Stimulated activated memory B cell treated with anti-CD40 and anti-IgM and Interleukin-4, amounts not matched to agents 10 μg/mL and 1 μg/mL and 100 μg/mL, for 72 hours (primary cell): ENCODE measurements at regions not wholly inside any gene's neighbourhood (a gene's known extent, or its start where the extent isn't known, plus 50 kb on each side); places are given as distances from the start of the nearest gene placed in this dataset.

Source experiments
- ATAC-seq: fragments of 150-1000 bp; cut with Tn5 transposase; 2 replicates; pipeline ENCODE4 v1.10.0; 2021
- H3K27ac Mint-ChIP-seq: one replicate; pipeline ENCODE4 v1.8.0; 2022; ENCODE audit warnings: mild to moderate bottlenecking, mixed read lengths
- H3K27me3 Mint-ChIP-seq: one replicate; pipeline ENCODE4 v1.8.0; 2022; ENCODE audit warnings: mixed read lengths
- H3K36me3 Mint-ChIP-seq: one replicate; pipeline ENCODE4 v1.8.0; 2022; ENCODE audit warnings: mixed read lengths
- H3K4me1 Mint-ChIP-seq: one replicate; pipeline ENCODE4 v1.8.0; 2022; ENCODE audit warnings: mixed read lengths
- H3K4me3 Mint-ChIP-seq: one replicate; pipeline ENCODE4 v1.8.0; 2022; ENCODE audit warnings: mild to moderate bottlenecking, moderate library complexity, mixed read lengths
- H3K9me3 Mint-ChIP-seq: one replicate; pipeline ENCODE4 v1.8.0; 2022; ENCODE audit warnings: mixed read lengths

GRCh38 chr4:104811727-104812126 lies 317.0 kb upstream of the CXXC4 start:
- Mint-ChIP-seq H3K4me3 (no peak overlapping the region), H3K9me3 (no peaks in the 10 kb centered on the region), H3K4me1 (peaks cover 14% of the 10 kb centered on the region), H3K27me3 (no peaks in the 10 kb centered on the region), H3K36me3 (peaks cover 4% of the 10 kb centered on the region), H3K27ac (no peak overlapping the region)
- ATAC-seq, result no peak

GRCh38 chr4:104815665-104816064 lies 321.0 kb upstream of the CXXC4 start:
- no peak overlapping the region for H3K4me3 Mint-ChIP-seq
- no peaks in the 10 kb centered on the region for H3K27me3 Mint-ChIP-seq
- no peaks in the 10 kb centered on the region for H3K36me3 Mint-ChIP-seq
- H3K4me1 Mint-ChIP-seq, result peaks cover 14% of the 10 kb centered on the region
- no peaks in the 10 kb centered on the region for H3K9me3 Mint-ChIP-seq
- no peak overlapping the region for H3K27ac Mint-ChIP-seq
- ATAC-seq, result peak; percentile 67

GRCh38 chr4:104818579-104818978 lies 323.9 kb upstream of the CXXC4 start:
- no peaks in the 10 kb centered on the region for H3K36me3 Mint-ChIP-seq
- no peaks in the 10 kb centered on the region for H3K27me3 Mint-ChIP-seq
- ATAC-seq, result no peak

GRCh38 chr4:104826171-104826570 lies 320.5 kb upstream of the TET2 start:
- H3K4me1 Mint-ChIP-seq, result peaks cover 8% of the 10 kb centered on the region
- no peak overlapping the region for H3K27ac Mint-ChIP-seq
- no peaks in the 10 kb centered on the region for H3K36me3 Mint-ChIP-seq
- H3K27me3 Mint-ChIP-seq, result no peaks in the 10 kb centered on the region
- H3K9me3 Mint-ChIP-seq, result no peaks in the 10 kb centered on the region
- no peak for ATAC-seq
- no peak overlapping the region for H3K4me3 Mint-ChIP-seq

More at GRCh38 chr4:104818579-104818978, 323.9 kb upstream of the CXXC4 start:
- Mint-ChIP-seq H3K4me3 (no peak overlapping the region), H3K4me1 (peaks cover 14% of the 10 kb centered on the region), H3K27ac (no peak overlapping the region), H3K9me3 (no peaks in the 10 kb centered on the region)

GRCh38 chr4:104829761-104830160 lies 316.9 kb upstream of the TET2 start:
- Mint-ChIP-seq H3K27me3 (no peaks in the 10 kb centered on the region), H3K4me1 (peaks cover 5% of the 10 kb centered on the region), H3K27ac (no peak overlapping the region), H3K36me3 (no peaks in the 10 kb centered on the region), H3K9me3 (no peaks in the 10 kb centered on the region), H3K4me3 (no peak overlapping the region)
- ATAC-seq, result no peak

- no peaks in the 10 kb centered on the region for H3K27me3 Mint-ChIP-seq
- no peaks in the 10 kb centered on the region for H3K9me3 Mint-ChIP-seq
- H3K4me1 Mint-ChIP-seq, result no peaks in the 10 kb centered on the region
- H3K27ac Mint-ChIP-seq, result no peak overlapping the region
- H3K4me3 Mint-ChIP-seq, result no peak overlapping the region
- no peaks in the 10 kb centered on the region for H3K36me3 Mint-ChIP-seq
- no peak for ATAC-seq
Measured at GRCh38 chr4:104848597-104849225, 298.0 kb upstream of the TET2 start.

- Mint-ChIP-seq H3K4me3 (no peak overlapping the region), H3K36me3 (no peaks in the 10 kb centered on the region), H3K4me1 (no peaks in the 10 kb centered on the region), H3K27ac (no peak overlapping the region), H3K9me3 (no peaks in the 10 kb centered on the region), H3K27me3 (no peaks in the 10 kb centered on the region)
- ATAC-seq, result no peak
Measured at GRCh38 chr4:104859601-104860237, 287.0 kb upstream of the TET2 start.

- H3K27ac Mint-ChIP-seq, result no peak overlapping the region
- no peaks in the 10 kb centered on the region for H3K9me3 Mint-ChIP-seq
- no peak overlapping the region for H3K4me3 Mint-ChIP-seq
- ATAC-seq, result no peak
- H3K27me3 Mint-ChIP-seq, result no peaks in the 10 kb centered on the region
- no peaks in the 10 kb centered on the region for H3K36me3 Mint-ChIP-seq
- H3K4me1 Mint-ChIP-seq, result no peaks in the 10 kb centered on the region
Measured at GRCh38 chr4:104860238-104861123, 286.2 kb upstream of the TET2 start.

- peaks cover 18% of the 10 kb centered on the region for H3K4me1 Mint-ChIP-seq
- no peak overlapping the region for H3K4me3 Mint-ChIP-seq
- no peak for ATAC-seq
Measured at GRCh38 chr4:104866809-104867208, 279.9 kb upstream of the TET2 start.

GRCh38 chr4:104868533-104868932 lies 278.1 kb upstream of the TET2 start:
- no peaks in the 10 kb centered on the region for H3K27me3 Mint-ChIP-seq
- no peaks in the 10 kb centered on the region for H3K9me3 Mint-ChIP-seq
- no peak for ATAC-seq
- H3K4me3 Mint-ChIP-seq, result no peak overlapping the region
- H3K36me3 Mint-ChIP-seq, result no peaks in the 10 kb centered on the region
- H3K27ac Mint-ChIP-seq, result no peak overlapping the region
- H3K4me1 Mint-ChIP-seq, result peaks cover 18% of the 10 kb centered on the region

More at GRCh38 chr4:104866809-104867208, 279.9 kb upstream of the TET2 start:
- no peaks in the 10 kb centered on the region for H3K27me3 Mint-ChIP-seq
- no peaks in the 10 kb centered on the region for H3K36me3 Mint-ChIP-seq
- no peak overlapping the region for H3K27ac Mint-ChIP-seq
- H3K9me3 Mint-ChIP-seq, result no peaks in the 10 kb centered on the region

GRCh38 chr4:104868958-104869357 lies 277.7 kb upstream of the TET2 start:
- H3K36me3 Mint-ChIP-seq, result no peaks in the 10 kb centered on the region
- H3K4me3 Mint-ChIP-seq, result no peak overlapping the region
- H3K4me1 Mint-ChIP-seq, result peaks cover 18% of the 10 kb centered on the region
- no peaks in the 10 kb centered on the region for H3K9me3 Mint-ChIP-seq
- no peak overlapping the region for H3K27ac Mint-ChIP-seq
- H3K27me3 Mint-ChIP-seq, result no peaks in the 10 kb centered on the region
- peak; percentile 77 for ATAC-seq

- no peaks in the 10 kb centered on the region for H3K9me3 Mint-ChIP-seq
- no peak for ATAC-seq
- H3K36me3 Mint-ChIP-seq, result no peaks in the 10 kb centered on the region
- H3K4me1 Mint-ChIP-seq, result peaks cover 18% of the 10 kb centered on the region
- H3K27ac Mint-ChIP-seq, result no peak overlapping the region
- H3K27me3 Mint-ChIP-seq, result no peaks in the 10 kb centered on the region
- no peak overlapping the region for H3K4me3 Mint-ChIP-seq
Measured at GRCh38 chr4:104869831-104870230, 276.8 kb upstream of the TET2 start.

GRCh38 chr4:104870495-104871233 lies 276.0 kb upstream of the TET2 start:
- peaks cover 18% of the 10 kb centered on the region for H3K4me1 Mint-ChIP-seq
- no peak overlapping the region for H3K4me3 Mint-ChIP-seq
- no peak for ATAC-seq
- H3K27me3 Mint-ChIP-seq, result no peaks in the 10 kb centered on the region
- H3K27ac Mint-ChIP-seq, result no peak overlapping the region
- no peaks in the 10 kb centered on the region for H3K9me3 Mint-ChIP-seq
- no peaks in the 10 kb centered on the region for H3K36me3 Mint-ChIP-seq

- no peak for ATAC-seq
- Mint-ChIP-seq H3K36me3 (no peaks in the 10 kb centered on the region), H3K27ac (no peak overlapping the region), H3K9me3 (no peaks in the 10 kb centered on the region), H3K4me3 (no peak overlapping the region), H3K4me1 (no peaks in the 10 kb centered on the region), H3K27me3 (peaks cover 14% of the 10 kb centered on the region)
Measured at GRCh38 chr4:104878936-104879335, 267.7 kb upstream of the TET2 start.

- H3K9me3 Mint-ChIP-seq, result no peaks in the 10 kb centered on the region
- ATAC-seq, result no peak
- H3K4me1 Mint-ChIP-seq, result no peaks in the 10 kb centered on the region
- H3K27me3 Mint-ChIP-seq, result peaks cover 14% of the 10 kb centered on the region
- no peaks in the 10 kb centered on the region for H3K36me3 Mint-ChIP-seq
- no peak overlapping the region for H3K27ac Mint-ChIP-seq
- H3K4me3 Mint-ChIP-seq, result no peak overlapping the region
Measured at GRCh38 chr4:104879367-104879766, 267.3 kb upstream of the TET2 start.
